Prostate gland (tissue), 2 donors: ENCODE measurements at regions not wholly inside any gene's neighbourhood (a gene's known extent, or its start where the extent isn't known, plus 50 kb on each side); places are given as distances from the start of the nearest gene placed in this dataset.

Source experiments
- CTCF ChIP-seq, 4 experiments: fragments of 200-600 bp in 2 of 4; fragments of 450-650 bp in 2 of 4; sonication (generic) in 2 of 4; IDR thresholded peaks; 1 replicate in 3 of 4; 2 replicates in 1 of 4; pipeline ENCODE4 v1.5.1; 2016 to 2019; ENCODE audit warnings: antibody characterized with exemption in 4 of 4, mild to moderate bottlenecking in 2 of 4, moderate library complexity in 2 of 4
- POLR2A ChIP-seq: fragments of 450-650 bp; IDR thresholded peaks from one replicate; pipeline ENCODE4 v1.6.1; 2016; ENCODE audit warnings: antibody characterized with exemption, mild to moderate bottlenecking
- POLR2AphosphoS5 ChIP-seq: sonication (generic); formaldehyde crosslinking; IDR thresholded peaks from one replicate; pipeline ENCODE4 v1.6.1; 2017; ENCODE audit warnings: antibody characterized with exemption

DNA sequence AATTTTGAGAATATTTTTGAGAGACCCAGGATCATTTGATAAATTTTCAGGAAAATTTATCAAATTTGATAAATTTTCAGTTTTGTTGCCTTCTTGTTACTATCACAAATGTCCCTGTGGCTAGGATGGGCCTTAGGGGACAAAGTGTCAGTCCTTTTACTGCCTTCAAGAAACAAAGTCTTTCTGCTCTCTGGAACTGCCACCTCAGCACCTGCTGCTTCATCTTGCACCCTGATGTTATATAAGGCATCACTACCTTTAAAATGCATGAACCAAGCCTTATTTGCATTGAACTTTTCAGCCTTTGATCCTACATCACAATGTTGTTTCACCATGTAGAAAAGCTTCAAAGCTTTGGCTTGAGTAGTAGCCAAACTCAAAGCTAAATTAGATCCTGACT lies 123.0 kb upstream of the CNTLN start:
- TF ChIP-seq POLR2AphosphoS5 (no peak), CTCF (IDR thresholded peaks at IDR 0.05) (no peak), POLR2A (no peak)
